A673 (cell line): ENCODE measurements at regions not wholly inside any gene's neighbourhood (a gene's known extent, or its start where the extent isn't known, plus 50 kb on each side); places are given as distances from the start of the nearest gene placed in this dataset.

Experiments
- BruUV-seq: library from RNA; stranded (reverse); fragments of 400-500 nt; replicated peaks from 2 replicates; lab custom pipeline; 2021; lab: Mats Ljungman, UMichigan
- CTCF ChIA-PET: fragments of 300-600 bp; sonication (Branson Sonifier 250); formaldehyde crosslinking; loops from one replicate; lab custom pipeline; 2022; ENCODE audit warnings: antibody characterized with exemption; lab: Charles Lee
- POLR2A ChIA-PET: fragments of 300-600 bp; sonication (Branson Sonifier 250); formaldehyde crosslinking; loops from one replicate; lab custom pipeline; 2022; ENCODE audit warnings: antibody characterized with exemption; ENCODE audit not compliant: low non-redundant PET; lab: Charles Lee
- DNase-seq: peaks from one replicate; pipeline ENCODE4 v3.0.0-alpha.2; 2015; ENCODE audit warnings: low spot score
- H3K27ac ChIP-seq: fragments of 200-600 bp; sonication (generic); 2 replicates; pipeline ENCODE4 v1.5.1; 2016; ENCODE audit warnings: mixed run types, low read depth, mild to moderate bottlenecking, mixed read lengths, antibody characterized with exemption, low read length; ENCODE audit not compliant: poor library complexity, severe bottlenecking
- H3K27me3 ChIP-seq: fragments of 200-600 bp; sonication (generic); replicated peaks from 2 replicates; pipeline ENCODE4 v1.6.1; 2017; ENCODE audit warnings: mixed run types, low read depth, mild to moderate bottlenecking, mixed read lengths, antibody characterized with exemption, low read length; ENCODE audit not compliant: insufficient read depth, poor library complexity
- H3K36me3 ChIP-seq: fragments of 200-600 bp; sonication (generic); 2 replicates; pipeline ENCODE4 v1.6.1; 2016; ENCODE audit warnings: mixed run types, mild to moderate bottlenecking, mixed read lengths, antibody characterized with exemption, low read length; ENCODE audit not compliant: insufficient read depth, poor library complexity, severe bottlenecking
- H3K4me1 ChIP-seq: fragments of 200-600 bp; sonication (generic); 2 replicates; pipeline ENCODE4 v1.6.1; 2017; ENCODE audit warnings: mixed run types, mild to moderate bottlenecking, mixed read lengths, antibody characterized with exemption, low read length; ENCODE audit not compliant: insufficient read depth, poor library complexity, severe bottlenecking
- H3K4me3 ChIP-seq: fragments of 200-600 bp; sonication (generic); 2 replicates; pipeline ENCODE4 v1.5.1; 2016; ENCODE audit warnings: low read depth, mixed run types, mild to moderate bottlenecking, mixed read lengths, low read length; ENCODE audit not compliant: poor library complexity, severe bottlenecking
- H3K9me3 ChIP-seq: fragments of 200-600 bp; sonication (generic); 2 replicates; pipeline ENCODE4 v1.6.1; 2016; ENCODE audit warnings: mixed run types, low read depth, mild to moderate bottlenecking, mixed read lengths, antibody characterized with exemption, low read length; ENCODE audit not compliant: poor library complexity, severe bottlenecking
- CTCF ChIP-seq: fragments of 300-800, 200-600 bp; sonication (generic); conservative IDR thresholded peaks from 2 replicates; pipeline ENCODE4 v1.5.1; 2017; ENCODE audit warnings: low read depth, mild to moderate bottlenecking, antibody characterized with exemption, low read length, moderate library complexity, mixed read lengths
- EZH2 ChIP-seq: fragments of 200-600 bp; sonication (generic); IDR thresholded peaks from 2 replicates; pipeline ENCODE4 v1.6.1; 2017; ENCODE audit warnings: borderline replicate concordance, low read depth, mild to moderate bottlenecking, mixed read lengths, antibody characterized with exemption, low read length; ENCODE audit not compliant: poor library complexity, severe bottlenecking
- intact Hi-C: fragments of 100-400 bp; cut with micrococcal nuclease; formaldehyde crosslinking; loops from one replicate; pipeline ENCODE4 v1.10.0; 2022; ENCODE audit not compliant: unreplicated experiment

DNA sequence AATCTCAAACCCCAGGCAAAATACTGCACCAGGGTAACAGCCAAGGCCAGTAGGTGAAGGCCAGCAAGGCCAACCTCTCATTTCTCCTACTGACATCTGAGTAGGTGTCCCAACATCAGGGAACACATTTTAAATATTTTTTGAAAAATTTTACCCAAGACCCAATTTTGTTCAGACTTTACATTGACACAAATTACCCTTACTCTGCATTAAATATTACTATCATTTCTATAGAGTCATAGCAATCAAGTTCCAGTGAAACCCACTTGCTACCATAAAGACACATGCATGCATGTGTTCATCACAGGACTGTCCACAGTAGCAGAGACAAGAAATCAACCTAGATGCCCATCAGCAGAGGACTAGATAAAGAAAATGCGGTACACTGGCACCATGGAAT lies 99.9 kb downstream of the NRN1 start:
- Histone ChIP-seq H3K9me3 (no peaks in the 10 kb centered on the region), H3K4me1 (peaks cover 7% of the 10 kb centered on the region), H3K27ac (no peak overlapping the region), H3K4me3 (no peak overlapping the region), H3K36me3 (no peaks in the 10 kb centered on the region), H3K27me3 (no peaks in the 10 kb centered on the region)
- no peak for TF ChIP-seq CTCF
- TF ChIP-seq EZH2, result no peak
- ChIA-PET CTCF (no interaction called here), POLR2A (interaction anchor here (0.6 kb wide), 1 partner anchor 135 kb away, joined by 3 read pairs; no protein-coding TSS in a partner anchor)
- intact Hi-C loops, result no loop called here
- BruUV-seq, result no TSS peak
- DNase-seq, result no peak

GRCh38 chr6:5906340-5906670 lies 100.4 kb downstream of the NRN1 start:
- Histone ChIP-seq H3K27ac (no peak overlapping the region), H3K4me3 (no peak overlapping the region), H3K27me3 (no peaks in the 10 kb centered on the region), H3K9me3 (no peaks in the 10 kb centered on the region), H3K36me3 (no peaks in the 10 kb centered on the region), H3K4me1 (peaks cover 7% of the 10 kb centered on the region)
- DNase-seq, result no peak
- intact Hi-C loops, result no loop called here
- BruUV-seq, result no TSS peak
- no peak for TF ChIP-seq CTCF
- TF ChIP-seq EZH2, result no peak
- CTCF ChIA-PET, result no interaction called here
- POLR2A ChIA-PET, result interaction anchor here (0.6 kb wide), 1 partner anchor 135 kb away, joined by 3 read pairs; no protein-coding TSS in a partner anchor

DNA sequence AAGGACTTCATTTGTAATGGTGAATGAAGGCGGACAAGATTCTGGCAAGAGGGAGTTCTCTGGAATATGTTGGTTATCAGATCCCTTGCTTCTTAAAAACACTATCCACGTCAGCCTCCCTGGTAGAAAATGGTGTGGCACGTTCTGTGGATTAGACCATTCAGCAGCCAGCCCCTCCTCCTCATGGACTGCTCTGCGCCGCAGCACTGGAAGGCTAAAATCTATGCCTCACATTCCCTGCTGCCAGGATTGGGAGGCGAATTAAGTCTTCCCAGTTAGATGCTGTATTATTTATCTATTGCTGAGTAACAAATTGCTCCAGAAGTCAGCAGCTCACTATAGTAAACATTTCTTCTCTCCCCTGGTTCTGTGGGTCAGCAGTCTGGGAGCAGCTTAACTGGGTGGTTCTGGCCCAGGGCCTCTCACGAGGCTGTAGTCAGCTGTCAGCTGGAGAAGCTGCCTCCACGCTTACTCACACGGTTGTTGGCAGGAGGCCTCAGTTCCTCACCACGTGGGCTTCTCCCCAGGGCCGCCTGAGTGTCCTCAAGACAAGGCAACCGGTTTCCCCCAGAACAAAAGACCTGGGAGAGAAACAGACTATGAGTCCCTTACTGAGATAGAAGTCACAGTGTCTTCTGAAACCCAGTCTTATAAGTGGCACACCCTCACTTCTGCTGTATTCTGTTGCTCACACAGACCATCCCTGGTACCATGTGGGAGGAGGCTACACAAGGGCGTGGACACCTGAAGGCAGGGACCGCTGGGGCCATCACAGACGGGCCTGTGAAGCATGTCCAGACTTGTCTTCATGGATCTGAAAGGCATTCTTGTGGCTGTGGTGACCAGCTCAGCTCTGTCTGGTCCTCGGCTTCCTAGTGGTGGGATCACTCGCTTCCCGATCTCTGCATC lies 101.0 kb downstream of the NRN1 start:
- no peak overlapping the region for H3K27ac ChIP-seq

More for the DNA sequence above, 101.0 kb downstream of the NRN1 start:
- intact Hi-C loops, result no loop called here
- peak; percentile 39 for DNase-seq
- Histone ChIP-seq H3K4me1 (peaks cover 7% of the 10 kb centered on the region), H3K27me3 (no peaks in the 10 kb centered on the region), H3K9me3 (no peaks in the 10 kb centered on the region), H3K4me3 (no peak overlapping the region), H3K36me3 (no peaks in the 10 kb centered on the region)
- TF ChIP-seq EZH2, result no peak
- TF ChIP-seq CTCF, result no peak
- CTCF ChIA-PET, result no interaction called here
- BruUV-seq, result no TSS peak
- POLR2A ChIA-PET, result interaction anchor here (0.6 kb wide), 1 partner anchor 134 kb away, joined by 3 read pairs; no protein-coding TSS in a partner anchor
